IPS-NIHi7 (cell line): ENCODE measurements at regions not wholly inside any gene's neighbourhood (a gene's known extent, or its start where the extent isn't known, plus 50 kb on each side); places are given as distances from the start of the nearest gene placed in this dataset.

Source experiments
- DNase-seq: peaks from one replicate; pipeline ENCODE4 v3.0.0; 2012; ENCODE audit warnings: mixed read lengths; ENCODE audit errors: extremely low spot score

GRCh38 chr1:48164571-48164970 lies 57.9 kb upstream of the SLC5A9 start:
- DNase-seq, result no peak

DNA sequence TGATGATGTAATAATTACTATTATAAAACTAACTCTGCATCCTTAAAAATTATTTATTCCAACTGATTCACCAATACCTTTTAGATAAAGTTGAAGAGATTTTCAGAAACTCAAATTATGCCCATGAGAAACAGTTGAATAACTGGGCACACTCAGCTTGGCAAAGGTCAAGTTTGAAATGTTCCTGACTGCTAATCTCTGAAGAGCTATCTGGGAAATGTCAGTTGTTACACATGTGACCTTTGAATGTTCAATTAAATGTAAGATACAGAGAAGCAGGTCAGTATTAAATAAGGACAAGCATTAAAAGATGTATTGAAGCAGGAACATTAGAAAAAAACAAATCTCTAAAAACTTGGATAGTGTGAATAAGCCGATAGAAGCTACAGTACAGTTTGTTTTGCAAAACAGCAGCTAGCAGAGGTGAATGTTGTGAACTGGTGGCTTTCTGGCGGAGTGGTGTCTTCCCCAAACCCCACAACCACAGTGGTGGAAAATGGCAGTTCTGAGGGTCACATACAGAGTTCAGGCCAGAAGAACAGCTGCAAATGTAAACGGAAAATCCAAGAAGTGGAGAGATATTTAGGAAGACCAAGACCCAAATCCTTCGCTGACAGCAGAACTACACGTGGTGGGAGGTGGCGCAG lies 61.9 kb upstream of the SLC5A9 start:
- DNase-seq, result no peak

DNA sequence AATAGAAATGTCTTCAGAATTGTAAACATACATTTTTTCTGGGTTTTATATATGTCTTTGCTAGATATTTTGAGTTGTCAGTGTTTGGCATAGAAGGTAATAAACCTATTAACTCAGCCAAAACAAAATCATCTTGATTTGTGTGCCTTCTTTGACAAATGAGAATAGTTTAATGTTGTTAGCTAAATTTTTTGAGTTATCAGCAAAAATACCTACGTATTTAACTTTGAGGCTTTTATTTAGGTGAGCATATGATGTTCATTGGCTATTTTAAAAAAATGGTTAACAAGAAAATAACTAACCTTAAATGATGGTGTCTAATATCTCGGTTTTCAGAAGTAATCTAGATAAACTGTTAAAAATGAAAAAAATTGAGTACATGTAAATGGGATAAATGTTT lies 83.2 kb upstream of the SLC5A9 start:
- no peak for DNase-seq

DNA sequence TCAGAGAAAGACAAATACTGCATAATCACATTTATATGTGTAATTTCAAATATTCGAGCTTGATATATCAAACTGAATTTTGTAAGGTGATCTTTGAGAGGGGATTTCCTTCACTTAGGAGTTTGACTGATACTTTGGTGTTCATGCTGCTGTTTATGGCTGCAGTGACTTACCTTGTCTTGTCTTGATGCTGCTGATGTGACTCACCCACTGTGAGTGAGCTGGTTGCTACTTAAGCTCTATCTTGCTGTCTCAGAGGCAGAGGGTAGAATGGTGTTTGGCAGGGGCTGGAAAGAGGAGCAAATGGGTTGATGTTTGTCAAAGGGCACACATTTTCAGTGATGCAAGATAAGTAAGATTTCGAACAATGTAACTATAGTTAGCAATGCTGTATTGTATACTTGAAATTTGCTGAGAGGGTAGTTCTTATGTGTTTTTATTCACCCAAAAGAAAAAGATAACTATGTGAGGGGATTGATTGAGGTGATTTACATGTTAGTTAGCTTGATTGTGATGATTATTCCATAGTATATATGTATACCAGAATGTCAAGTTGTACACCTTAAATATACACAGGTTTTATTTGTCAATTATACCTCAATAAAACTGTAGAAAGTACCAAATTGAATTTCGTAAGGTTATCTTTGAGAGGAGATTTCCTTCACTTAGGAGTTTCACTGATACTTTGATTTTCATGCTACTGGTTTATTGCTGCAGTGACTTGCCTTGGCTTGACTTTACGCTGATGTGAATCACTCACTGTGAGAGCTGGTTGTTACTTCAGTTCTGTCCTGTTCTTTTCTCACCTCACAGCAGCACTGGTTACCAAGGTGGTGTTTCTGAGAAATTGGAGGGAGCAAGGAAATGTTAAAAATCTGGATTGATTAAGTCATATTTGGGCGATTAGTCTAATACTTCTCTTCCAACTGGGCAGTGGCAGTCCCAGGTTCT lies 94.5 kb upstream of the SLC5A9 start:
- DNase-seq, result no peak

DNA sequence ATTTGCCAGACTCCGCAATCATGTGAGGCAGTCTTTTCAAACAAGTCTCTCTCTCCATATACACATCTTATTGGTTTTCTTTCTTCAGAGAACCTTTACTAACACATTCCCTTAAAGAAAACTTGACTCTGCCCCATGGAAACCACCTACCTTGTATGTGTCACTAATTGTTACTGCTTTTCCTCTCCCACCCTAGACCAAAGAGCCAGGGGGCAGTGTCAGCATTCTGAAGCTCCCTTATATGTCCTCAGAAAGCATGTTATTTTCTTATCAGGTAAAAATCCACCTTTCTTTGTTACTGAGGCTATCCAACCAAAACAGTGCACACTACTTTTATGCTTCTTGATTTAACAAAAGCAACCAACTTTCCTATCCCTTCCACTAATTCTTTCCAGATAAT lies 98.9 kb upstream of the SLC5A9 start:
- no peak for DNase-seq

GRCh38 chr1:48121955-48122354 lies 100.6 kb upstream of the SLC5A9 start:
- no peak for DNase-seq

GRCh38 chr1:48120621-48121020 lies 101.9 kb upstream of the SLC5A9 start:
- DNase-seq, result no peak

DNA sequence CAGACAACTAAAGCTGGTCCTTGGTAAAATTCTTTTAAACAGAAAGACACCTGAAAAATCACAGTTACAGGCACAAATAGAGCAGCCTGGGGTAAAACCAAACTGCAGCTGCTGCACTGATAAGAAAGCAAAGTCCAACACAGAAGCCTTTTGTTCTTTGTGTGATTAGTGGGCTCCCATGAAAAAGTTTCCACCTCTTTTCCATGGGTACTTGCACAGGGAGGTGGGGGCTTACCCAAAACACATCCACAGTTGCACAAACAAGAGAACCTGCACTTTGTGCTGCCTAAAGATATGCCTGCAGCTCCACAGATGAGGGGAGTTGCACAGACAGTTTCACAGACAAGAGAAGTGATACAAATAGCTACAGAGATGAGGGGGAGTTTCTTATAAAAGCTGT lies 106.7 kb upstream of the SLC5A9 start:
- DNase-seq, result no peak

- no peak for DNase-seq
Measured at GRCh38 chr1:48114596-48115382, 107.7 kb upstream of the SLC5A9 start.

DNA sequence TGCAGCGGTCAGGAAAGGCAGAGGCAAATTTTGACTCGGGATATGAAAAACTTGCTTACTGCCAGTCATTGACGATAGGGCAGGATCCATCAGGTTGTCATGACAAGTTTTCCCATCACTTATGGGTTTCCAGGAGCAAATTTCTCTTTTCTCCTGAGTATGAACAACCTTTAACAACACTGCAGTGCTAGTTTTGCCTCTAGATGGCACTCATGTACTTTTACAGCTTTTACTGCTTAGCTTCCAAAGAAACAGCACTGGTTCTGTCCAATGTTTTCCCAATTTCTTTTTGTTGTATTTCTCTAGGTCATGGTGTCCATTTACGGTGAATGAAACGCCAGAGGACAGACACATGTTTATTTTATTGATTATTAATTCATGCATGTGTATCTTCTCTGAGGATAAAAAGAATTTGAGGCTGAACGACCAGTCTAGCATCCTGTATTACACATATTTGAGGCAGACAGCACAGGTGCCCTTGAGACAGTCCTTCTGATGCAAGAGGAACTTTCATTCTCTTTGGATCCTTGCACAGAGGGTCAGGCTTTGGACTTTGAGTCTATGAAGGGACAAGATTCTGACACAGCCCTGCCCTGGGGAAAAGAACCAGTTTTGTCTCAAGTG lies 112.3 kb upstream of the TRABD2B start:
- peak; percentile 61 for DNase-seq

DNA sequence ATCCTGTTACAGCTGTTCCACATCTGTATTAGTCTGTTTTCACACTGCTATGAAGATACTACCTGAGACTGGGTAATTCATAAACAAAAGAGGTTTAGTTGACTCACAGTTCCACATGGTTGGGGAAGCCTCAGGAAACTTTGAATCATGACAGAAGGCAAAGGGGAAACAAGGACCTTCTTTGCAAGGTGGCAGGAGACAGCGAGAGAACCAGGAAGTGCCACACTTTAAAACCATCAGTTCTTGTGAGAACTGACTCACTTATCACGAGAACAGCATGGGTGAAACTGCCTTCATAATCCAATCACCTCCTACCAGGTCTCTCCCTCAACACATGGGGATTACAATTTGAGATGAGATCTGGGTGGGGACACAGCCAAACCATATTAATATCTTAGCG lies 110.3 kb upstream of the TRABD2B start:
- no peak for DNase-seq

DNA sequence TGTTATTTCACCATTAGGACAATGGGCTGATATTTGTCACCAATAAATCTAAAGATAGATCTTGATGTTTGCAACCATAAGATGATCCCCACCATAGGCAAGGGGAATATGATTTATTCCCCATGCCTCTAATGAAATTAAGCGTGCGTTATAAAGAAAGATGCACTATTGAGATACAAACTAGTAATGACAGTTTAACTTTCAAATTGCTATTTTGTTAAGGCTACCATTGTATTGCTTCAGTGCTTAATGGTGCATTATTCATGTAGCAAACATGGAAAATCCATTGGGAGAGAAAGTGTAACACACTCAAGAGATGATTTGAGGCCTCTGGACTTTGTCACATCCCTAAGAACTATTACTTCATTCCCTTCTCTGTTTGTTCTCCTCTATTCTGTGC lies 108.9 kb upstream of the TRABD2B start:
- DNase-seq, result no peak

DNA sequence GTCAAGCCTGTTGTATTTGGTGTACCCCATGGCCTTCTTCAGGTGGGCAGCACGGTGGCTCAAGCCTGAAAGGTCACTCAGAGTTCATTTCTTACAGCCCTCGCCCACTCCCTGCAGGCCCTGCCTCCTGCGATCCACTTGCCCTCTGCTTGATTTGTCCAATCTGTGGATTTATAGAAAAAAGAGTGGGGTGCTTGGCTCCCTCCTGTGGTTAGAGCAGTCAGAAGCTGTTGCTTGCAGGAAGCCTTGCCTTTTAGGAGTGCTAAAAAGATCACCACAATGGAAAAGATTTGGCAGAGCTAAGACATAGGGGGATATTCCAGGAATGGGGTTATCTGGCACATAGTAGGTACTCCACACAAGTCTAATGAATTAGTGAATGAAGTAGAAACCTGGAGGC lies 108.0 kb upstream of the TRABD2B start:
- peak; percentile 25 for DNase-seq

DNA sequence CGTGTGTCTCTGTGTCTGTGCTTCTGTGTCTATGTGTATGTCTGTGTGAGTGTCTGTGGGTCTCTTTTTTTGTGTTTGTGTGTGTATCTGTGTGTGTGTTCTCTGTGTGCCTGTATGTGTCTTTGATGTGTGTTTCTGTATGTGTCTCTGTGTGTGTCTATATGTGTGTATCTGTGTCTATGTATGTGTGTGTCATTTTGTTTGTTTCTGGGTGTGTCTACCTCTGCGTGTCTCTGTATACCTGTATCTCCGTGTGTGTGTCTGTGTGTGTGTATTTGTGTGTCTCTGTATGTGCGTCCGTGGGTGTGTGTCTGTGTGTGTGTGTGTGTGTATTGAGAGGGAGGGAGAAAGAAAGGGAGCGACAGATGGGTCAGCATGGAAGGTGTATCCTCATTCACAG lies 106.3 kb upstream of the TRABD2B start:
- no peak for DNase-seq

GRCh38 chr1:48102766-48103165 lies 105.6 kb upstream of the TRABD2B start:
- DNase-seq, result no peak

DNA sequence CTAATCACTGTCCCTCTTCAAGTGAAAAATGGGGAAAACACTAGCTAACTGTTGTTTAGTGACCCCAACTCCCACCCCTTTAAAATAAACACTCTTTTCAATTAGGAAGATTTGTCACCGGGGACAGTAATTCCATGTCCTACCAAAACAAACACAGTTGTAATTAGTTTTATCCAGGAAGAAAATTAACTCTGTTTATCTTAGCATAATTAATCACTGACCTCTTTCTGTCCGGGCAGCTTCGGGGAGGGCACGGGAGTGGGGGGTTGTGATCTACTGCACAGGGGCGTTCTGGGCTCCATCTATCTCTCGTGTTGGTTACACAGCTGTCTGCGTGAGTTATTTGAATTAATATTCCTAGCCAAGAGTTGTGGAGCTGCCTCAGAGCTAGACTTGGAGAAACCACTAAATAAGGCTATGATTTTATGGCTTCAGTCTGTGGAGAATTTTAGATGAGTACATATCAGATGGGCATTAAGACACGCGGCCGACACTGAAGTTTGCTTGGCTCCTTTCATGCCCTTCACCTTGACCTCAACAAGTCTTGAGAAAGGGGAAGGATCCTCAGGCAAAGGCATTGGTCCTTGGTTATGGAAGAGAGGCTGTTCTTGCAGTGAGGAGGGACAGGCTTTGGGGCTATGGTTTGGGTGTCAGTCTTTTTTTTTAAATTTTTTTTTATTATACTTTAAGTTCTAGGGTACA lies 102.0 kb upstream of the TRABD2B start:
- no peak for DNase-seq

DNA sequence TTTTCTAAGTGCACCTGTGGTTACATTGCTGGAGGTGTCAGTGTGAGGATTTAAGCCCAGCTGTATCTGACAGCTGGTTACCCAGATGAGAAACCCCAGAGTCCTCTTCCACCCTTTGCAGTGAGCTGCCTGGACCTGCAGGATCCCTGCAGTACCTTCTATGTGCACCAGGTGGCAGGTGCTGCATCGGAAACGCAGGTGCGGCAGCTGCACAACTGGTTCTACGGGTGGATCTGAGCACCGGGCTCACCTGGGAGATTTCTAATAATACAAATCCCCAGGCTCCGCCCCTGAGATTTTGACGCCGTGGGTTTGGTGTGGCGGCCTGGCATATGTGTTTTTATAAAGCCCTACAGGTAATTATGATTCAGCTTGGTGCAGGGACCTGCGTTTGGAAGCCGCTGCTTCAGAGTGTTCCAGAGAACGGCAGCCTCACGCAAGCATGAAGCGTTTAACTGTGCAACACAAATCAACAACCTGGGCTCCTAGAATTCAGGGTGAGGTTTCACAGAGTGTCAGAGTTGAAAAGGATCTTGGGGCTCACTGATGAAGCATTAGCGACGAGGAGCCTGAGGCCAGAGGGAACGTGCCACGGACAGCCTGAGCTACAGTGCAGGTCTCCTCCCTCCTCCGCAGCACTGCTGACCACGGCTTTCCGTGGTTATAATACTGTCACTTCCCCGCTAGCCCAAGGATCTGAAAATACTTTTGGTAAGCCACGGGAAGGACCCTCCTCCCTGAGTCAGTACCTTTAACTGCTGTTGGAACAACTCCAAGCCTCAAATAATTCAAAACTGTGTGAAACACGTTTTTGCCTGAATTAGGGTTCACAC lies 96.7 kb upstream of the TRABD2B start:
- peak; percentile 96 for DNase-seq

DNA sequence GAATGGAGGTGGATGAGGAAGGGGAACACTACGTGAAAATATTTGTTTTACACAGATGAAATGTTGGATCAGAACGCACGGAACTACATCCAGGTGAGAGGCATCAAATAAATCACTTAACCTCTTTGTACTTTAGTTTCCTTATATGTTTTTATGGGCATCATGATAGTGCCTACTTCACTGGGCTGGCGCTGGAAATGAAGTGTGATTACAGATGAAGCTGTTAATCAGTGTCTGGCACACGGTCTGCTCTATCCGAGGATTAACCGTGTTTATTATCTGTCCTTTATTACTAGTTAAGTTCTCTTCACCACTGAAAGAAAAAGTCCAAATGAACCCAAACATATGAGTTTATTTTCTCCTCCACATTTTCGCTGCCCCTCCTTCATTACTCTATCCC lies 96.0 kb upstream of the TRABD2B start:
- no peak for DNase-seq

- no peak for DNase-seq
Measured at GRCh38 chr1:48092401-48092800, 95.2 kb upstream of the TRABD2B start.

DNA sequence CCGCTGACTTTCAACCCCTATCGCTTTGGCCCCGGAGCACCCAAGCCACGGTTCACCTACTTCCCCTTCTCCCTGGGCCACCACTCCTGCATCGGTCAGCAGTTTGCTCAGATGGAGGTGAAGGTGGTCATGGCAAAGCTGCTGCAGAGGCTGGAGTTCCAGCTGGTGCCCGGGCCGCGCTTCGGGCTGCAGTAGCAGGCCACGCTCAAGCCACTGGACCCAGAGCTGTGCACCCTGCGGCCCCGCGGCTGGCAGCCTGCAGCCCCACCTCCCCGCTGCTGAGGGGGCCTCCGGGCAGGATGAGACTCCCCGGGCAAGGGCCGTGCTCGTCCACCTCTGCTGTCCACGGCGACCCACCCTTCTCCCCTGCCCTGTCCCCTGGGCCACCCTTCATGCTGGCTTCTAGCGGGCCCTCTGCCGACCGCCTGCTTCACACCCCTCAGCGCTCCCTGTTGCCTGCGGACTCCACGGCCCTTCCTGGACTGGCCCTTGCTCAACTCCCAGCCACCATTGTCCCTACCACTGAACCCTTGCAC lies 92.2 kb upstream of the TRABD2B start:
- DNase-seq, result no peak
